ENCODE measurements at regions not wholly inside any gene's neighbourhood (a gene's known extent, or its start where the extent isn't known, plus 50 kb on each side); places are given as distances from the start of the nearest gene placed in this dataset.

DNA sequence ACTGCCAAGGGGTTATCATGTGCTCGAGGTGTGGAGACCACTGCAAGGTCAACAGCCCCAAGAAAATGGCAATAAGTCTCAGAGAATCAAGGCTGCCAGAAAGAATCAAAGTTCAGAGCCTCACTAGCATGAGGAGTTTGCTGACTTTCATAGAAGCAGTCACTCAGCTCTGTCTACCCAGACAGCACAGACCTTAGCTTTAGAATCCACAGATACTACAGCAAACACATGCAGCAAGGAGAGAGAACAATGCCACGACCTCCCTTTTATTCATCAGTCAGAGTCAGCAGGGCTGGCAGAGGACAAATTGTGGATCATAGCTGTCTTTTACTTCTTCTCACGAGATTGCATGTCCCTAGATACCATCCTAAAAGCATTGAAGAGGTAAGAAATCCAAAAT lies 121.3 kb downstream of the MBL2 start:
- Histone ChIP-seq H3K9ac (ENCODE audit: low read depth, low read length) (no peak overlapping the region), H2BK15ac (ENCODE audit: low read depth, low read length) (no peak overlapping the region), H4K8ac (ENCODE audit: low read depth in 2 of 2, low read length in 2 of 2) (no peak overlapping the region), H3K79me1 (ENCODE audit: low read depth in 1 of 2, low read length in 2 of 2) (no peaks in the 10 kb centered on the region), H2BK5ac (ENCODE audit: low read depth, low read length, poor library complexity, severe bottlenecking) (no peak overlapping the region), H3K4me3 (ENCODE audit: insufficient read depth, low read depth, low read length) (no peak overlapping the region), H3K4ac (ENCODE audit: low read depth, low read length) (no peak overlapping the region), H3K4me2 (ENCODE audit: low read depth, low read length) (no peak overlapping the region), H3K56ac (ENCODE audit: extremely low read depth, insufficient read depth, low read length) (no peak overlapping the region), H4K91ac (ENCODE audit: insufficient read depth, low read depth, low read length) (no peak overlapping the region), H3K9me3 (ENCODE audit: control insufficient read depth, insufficient read depth, low read length) (no peaks in the 10 kb centered on the region), H2AK9ac (replicated peaks; ENCODE audit: low read depth, low read length, poor library complexity) (no peak overlapping the region), H3K36me3 (ENCODE audit: control insufficient read depth, insufficient read depth, low read length) (no peaks in the 10 kb centered on the region), H4K20me1 (ENCODE audit: insufficient read depth, low read length) (no peaks in the 10 kb centered on the region), H2BK20ac (ENCODE audit: low read depth, low read length) (no peak overlapping the region), H2AFZ (replicated peaks; ENCODE audit: low read length, poor library complexity) (no peak overlapping the region), H4K5ac (ENCODE audit: low read depth, low read length) (no peak overlapping the region; the same call in 1 of the 2 replicates), H3K27me3 (ENCODE audit: control insufficient read depth, insufficient read depth, low read length) (no peaks in the 10 kb centered on the region; the same call in 1 of the 2 replicates), H3K27ac (ENCODE audit: insufficient read depth, low read length) (no peak overlapping the region), H3K4me1 (ENCODE audit: control insufficient read depth, insufficient read depth, low read length) (no peaks in the 10 kb centered on the region), H3K18ac (ENCODE audit: low read depth, low read length) (no peak overlapping the region; the same call in 1 of the 2 replicates), H2BK120ac (ENCODE audit: low read depth, low read length) (no peak overlapping the region), H3K9me1 (ENCODE audit: insufficient read depth, low read length) (no peaks in the 10 kb centered on the region), H2AK5ac (ENCODE audit: low read depth, low read length) (no peak overlapping the region), H3K23ac (ENCODE audit: low read depth, low read length) (no peak overlapping the region), H3K14ac (replicated peaks; ENCODE audit: low read depth, low read length) (no peak overlapping the region)
- BruUV-seq (replicated peaks) = no TSS peak
- ChIA-PET POLR2A (ENCODE audit: unreplicated experiment) (no interaction called here), CTCF (interaction anchor here (1.2 kb wide), 1 partner anchor 78 kb away, joined by 6 read pairs; no protein-coding TSS in a partner anchor)
- intact Hi-C loops (cut with micrococcal nuclease) = no loop called here
- in situ Hi-C loops (cut with MboI; ENCODE audit: low sequenced_read_pairs) = no loop called here
- TF ChIP-seq MAZ (IDR thresholded peaks at IDR 0.05; ENCODE audit: borderline replicate concordance, low read depth, low read length) = no peak
- no peak for TF ChIP-seq MAFK (IDR thresholded peaks at IDR 0.05; ENCODE audit: low read depth, low read length)
- no peak for TF ChIP-seq POLR2A (IDR thresholded peaks at IDR 0.05; ENCODE audit: low read depth, low read length)
- 38% methylated on average over 1 of the region's 3 CpGs; no CpG with 5 or more reads in 1 of the 2 experiments for WGBS, 2 experiments (ENCODE audit: extremely low coverage in 2 of 2, insufficient read length in 1 of 2)
- no peak for ATAC-seq (ENCODE audit: low read depth)
- dilution Hi-C loops (cut with HindIII; ENCODE audit: low sequenced_read_pairs, unreplicated experiment) = no loop called here
- DNase-seq = no peak

All from IMR-90 (cell line).